Muscle layer of duodenum (tissue), 2 donors: ENCODE measurements at regions not wholly inside any gene's neighbourhood (a gene's known extent, or its start where the extent isn't known, plus 50 kb on each side); places are given as distances from the start of the nearest gene placed in this dataset.
A peak's percentile ranks its signal among the peaks of the same experiment; 100 is the strongest.

Experiments
- H3K27ac ChIP-seq: one replicate; pipeline ENCODE4 v1.7.0; 2013; ENCODE audit warnings: mild to moderate bottlenecking, low read length
- H3K27me3 ChIP-seq: one replicate; pipeline ENCODE4 v1.7.0; 2013; ENCODE audit warnings: low read depth, mild to moderate bottlenecking, control low read depth, low read length
- H3K36me3 ChIP-seq, 2 donors: one replicate each; pipeline ENCODE4 v1.7.0; 2013; ENCODE audit warnings: low read length in 2 of 2, control low read depth in 1 of 2, mild to moderate bottlenecking in 1 of 2; ENCODE audit not compliant: insufficient read depth in 2 of 2, control insufficient read depth in 1 of 2
- H3K4me1 ChIP-seq, 2 donors: one replicate each; pipeline ENCODE4 v1.7.0; 2013; ENCODE audit warnings: low read length in 2 of 2, mild to moderate bottlenecking in 2 of 2, control low read depth in 1 of 2, moderate library complexity in 1 of 2; ENCODE audit not compliant: insufficient read depth in 2 of 2, control insufficient read depth in 1 of 2
- H3K4me3 ChIP-seq, 2 donors: one replicate each; pipeline ENCODE4 v1.7.0; 2013; ENCODE audit warnings: low read length in 2 of 2, low read depth in 1 of 2, mild to moderate bottlenecking in 1 of 2
- H3K9me3 ChIP-seq, 2 donors: one replicate each; pipeline ENCODE4 v1.7.0; 2013; ENCODE audit warnings: low read length in 2 of 2, control low read depth in 1 of 2, mild to moderate bottlenecking in 1 of 2; ENCODE audit not compliant: control insufficient read depth in 1 of 2
- donor health status: healthy.

DNA sequence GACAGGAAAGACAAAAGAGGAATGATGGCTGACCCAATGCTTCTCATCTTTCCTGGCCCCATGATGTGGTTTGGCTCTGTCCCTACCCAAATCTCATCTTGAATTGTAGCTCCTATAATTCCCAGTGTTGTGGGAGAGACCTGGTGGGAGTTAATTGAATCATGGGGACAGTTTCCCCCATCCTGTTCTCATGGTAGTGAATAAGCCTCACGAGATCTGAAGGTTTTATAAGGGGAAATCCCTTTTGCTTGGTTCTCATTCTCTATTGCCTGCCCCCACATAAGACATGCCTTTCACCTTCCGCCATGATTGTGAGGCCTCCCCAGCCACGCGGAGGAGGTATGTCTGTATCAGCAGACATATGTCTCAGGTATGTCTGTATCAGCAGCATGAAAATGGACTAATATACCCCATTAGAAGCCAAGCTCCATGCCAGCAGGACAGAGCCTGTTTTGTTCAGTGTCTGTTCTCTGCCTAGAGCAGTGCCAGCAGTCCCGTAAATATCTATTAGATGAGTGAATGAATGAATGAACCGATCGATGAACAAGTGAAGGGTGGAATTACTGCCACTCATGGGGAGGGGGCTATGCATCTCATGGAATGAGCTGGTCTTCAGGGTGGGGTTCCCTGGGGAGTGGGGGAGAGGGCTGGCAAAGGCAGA lies 304.4 kb downstream of the SOX9 start:
- H3K27ac ChIP-seq: no peak overlapping the region
- no peak overlapping the region for H3K4me3 ChIP-seq
- H3K4me1 ChIP-seq: peaks cover 0 to 5% of the 10 kb centered on the region in 2 donors
- H3K27me3 ChIP-seq: no peaks in the 10 kb centered on the region
- H3K9me3 ChIP-seq: no peaks in the 10 kb centered on the region
- H3K36me3 ChIP-seq: no peaks in the 10 kb centered on the region

DNA sequence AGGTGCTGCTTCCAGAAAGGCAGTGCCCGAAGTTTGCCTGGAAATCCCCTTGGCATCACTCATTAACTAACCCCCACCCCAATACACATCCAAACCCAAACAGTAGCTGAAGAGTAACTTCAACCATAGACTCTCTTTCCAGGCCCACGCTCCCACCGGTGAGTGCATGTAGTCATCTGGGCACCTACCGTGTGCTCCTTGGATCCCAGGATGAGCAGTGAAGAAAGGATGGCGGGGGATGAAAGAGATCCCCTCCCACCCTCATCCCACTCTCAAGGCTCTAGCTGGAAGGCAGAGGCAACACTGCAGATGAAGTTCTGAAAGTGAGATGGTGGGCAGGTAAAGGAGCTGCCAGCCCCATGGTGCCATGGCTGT lies 305.0 kb downstream of the SOX9 start:
- Histone ChIP-seq H3K9me3 (no peaks in the 10 kb centered on the region), H3K27me3 (no peaks in the 10 kb centered on the region), H3K36me3 (no peaks in the 10 kb centered on the region), H3K4me3 (no peak overlapping the region), H3K27ac (no peak overlapping the region), H3K4me1 (peaks cover 0 to 5% of the 10 kb centered on the region in 2 donors)

DNA sequence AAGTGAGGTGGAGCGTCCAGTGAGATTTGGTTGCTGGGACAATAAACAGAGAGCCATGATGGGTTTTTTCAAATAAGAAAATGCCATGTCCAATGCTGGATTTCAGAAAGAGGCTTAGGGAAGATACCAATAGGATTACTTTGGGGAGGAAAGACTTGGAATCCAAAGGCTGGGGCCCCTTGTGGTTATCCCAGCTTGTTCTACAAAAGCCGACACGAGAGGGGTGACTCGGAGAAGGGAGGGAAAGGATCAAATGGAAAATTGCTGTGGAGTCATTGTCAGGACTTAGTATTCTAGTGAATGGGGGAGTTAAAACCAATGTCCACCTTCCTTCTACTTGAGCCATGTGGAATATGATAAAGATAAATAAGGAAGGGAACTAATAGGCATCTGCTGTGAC lies 305.5 kb downstream of the SOX9 start:
- Histone ChIP-seq H3K4me3 (no peak overlapping the region), H3K36me3 (no peaks in the 10 kb centered on the region), H3K27ac (no peak overlapping the region), H3K27me3 (no peaks in the 10 kb centered on the region), H3K9me3 (no peaks in the 10 kb centered on the region), H3K4me1 (peaks cover 0 to 5% of the 10 kb centered on the region in 2 donors)

DNA sequence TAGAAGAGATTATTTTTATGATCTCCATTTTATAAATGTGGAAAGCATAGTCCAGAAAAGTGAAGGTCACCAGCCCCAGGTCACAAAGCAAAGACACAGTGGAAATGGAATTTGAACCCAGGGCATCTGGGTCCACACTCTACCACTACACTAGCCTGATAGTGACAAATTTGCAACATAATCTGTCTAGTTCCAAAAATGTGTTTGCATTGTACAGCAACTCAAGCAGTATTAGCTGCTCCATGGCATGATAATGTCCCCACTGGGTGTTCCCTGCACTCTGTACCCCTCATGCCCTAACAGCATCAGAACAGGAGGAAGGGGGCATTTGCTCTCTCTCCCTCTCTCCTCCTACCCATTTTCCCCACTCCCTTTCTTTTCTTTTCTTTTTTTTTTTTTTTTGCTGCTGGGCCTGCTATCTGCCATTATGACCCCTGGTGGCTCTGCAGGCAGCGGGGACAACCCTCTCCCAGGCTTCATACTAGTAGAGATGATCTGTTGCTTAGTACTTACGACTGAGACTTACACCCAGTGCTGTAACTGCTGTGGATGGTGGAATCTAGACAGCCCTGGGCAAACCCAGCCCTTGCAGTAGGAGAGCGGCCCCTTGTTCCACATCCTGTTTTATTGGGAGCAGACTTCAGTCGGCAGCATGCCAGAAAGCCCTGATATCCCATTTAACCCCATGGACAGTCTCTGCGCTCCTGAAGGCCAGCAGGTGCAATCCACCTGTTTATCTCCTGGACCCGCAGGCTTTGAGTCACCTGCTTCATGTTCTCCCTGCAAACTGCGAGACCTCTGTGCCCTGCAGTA lies 306.3 kb downstream of the SOX9 start:
- H3K4me3 ChIP-seq: no peak overlapping the region
- no peaks in the 10 kb centered on the region for H3K36me3 ChIP-seq
- H3K4me1 ChIP-seq: no peaks in the 10 kb centered on the region
- no peaks in the 10 kb centered on the region for H3K27me3 ChIP-seq
- H3K9me3 ChIP-seq: no peaks in the 10 kb centered on the region
- no peak overlapping the region for H3K27ac ChIP-seq

DNA sequence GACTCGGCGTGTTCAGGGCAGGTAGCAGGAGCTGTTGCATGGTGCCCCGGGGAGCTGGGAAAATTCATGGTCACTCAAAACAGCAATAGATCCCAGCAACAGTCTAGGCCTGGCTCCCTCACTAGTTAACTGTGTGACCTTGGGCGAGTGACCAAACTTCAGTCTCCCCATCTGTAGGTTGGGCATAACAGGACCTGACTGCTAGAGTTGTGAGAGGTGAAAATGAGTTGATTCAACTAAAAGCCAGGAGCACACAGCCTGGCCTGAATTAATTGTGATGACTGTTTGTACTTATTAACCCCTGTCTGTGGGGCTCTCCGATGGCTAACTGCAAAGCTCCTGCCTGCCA lies 306.9 kb downstream of the SOX9 start:
- Histone ChIP-seq H3K27ac (no peak overlapping the region), H3K27me3 (no peaks in the 10 kb centered on the region), H3K4me3 (no peak overlapping the region), H3K9me3 (no peaks in the 10 kb centered on the region), H3K36me3 (no peaks in the 10 kb centered on the region), H3K4me1 (no peaks in the 10 kb centered on the region)

DNA sequence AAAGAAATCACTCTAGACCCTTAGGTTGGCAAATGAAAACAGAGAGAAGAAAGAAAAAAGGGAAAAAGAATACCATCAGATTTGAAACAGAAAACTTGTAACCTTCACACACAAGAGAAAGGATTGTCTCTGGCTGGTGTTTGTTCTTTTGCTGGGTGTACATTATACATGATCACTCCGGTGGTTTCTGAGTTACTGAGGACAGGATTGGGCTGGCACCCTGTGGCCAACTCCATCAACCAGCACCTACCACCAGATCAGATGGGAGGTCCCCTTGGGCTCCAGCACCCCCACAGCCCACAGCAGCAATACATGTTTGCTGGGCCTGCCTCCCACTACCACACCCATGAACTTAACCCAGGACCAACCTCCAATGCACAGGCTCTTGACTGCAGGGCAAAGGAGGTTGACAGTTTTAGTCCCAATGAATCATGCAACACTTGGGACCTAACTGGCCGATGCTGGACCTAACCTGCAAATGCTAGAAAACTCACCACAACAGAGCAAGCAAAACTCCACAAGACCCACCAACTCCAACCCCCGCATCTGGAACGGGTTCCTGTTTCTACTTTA lies 308.3 kb downstream of the SOX9 start:
- Histone ChIP-seq H3K36me3 (no peaks in the 10 kb centered on the region), H3K9me3 (no peaks in the 10 kb centered on the region), H3K27ac (peak overlapping the region; percentile 31), H3K4me1 (no peaks in the 10 kb centered on the region), H3K4me3 (no peak overlapping the region), H3K27me3 (no peaks in the 10 kb centered on the region)

DNA sequence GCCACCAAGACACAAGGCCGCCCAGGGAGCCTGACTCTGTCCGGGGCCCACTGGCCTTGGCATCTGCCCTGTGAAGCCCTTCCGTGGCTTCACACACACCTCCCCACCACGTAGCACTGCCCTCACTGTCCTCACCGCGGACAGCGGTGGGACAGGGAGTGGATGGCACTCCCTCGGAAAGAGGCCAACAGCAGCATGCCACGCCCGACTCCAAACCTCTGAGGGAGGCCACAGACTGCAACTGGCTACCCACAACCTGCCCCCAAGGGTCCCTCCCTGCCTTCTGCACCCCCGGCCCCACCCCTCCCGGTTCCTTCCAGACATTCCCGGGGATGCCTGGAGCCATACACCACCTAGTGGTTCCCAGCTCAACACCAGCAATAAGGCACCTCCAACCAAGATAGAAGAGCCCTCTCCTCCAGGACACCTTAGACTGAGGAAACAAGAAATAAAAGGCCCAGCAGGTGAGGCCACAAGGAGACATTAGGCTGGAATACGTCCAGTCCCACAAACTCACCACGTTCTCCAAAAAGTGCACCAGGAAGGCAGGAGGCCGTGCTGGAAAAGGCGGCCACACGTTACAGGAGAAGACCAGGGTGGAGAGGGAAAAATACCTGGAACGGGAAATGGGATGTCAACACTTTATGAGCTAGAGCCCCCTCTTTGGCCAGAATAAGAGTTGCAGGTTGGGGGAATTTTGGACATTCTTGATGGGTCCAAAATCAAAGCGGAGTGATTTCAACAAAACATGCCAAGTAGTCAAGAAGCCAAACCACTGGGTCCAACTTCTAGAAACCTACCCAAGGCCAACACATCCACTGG lies 310.0 kb downstream of the SOX9 start:
- no peaks in the 10 kb centered on the region for H3K4me1 ChIP-seq
- H3K27ac ChIP-seq: no peak overlapping the region
- no peak overlapping the region for H3K4me3 ChIP-seq
- no peaks in the 10 kb centered on the region for H3K9me3 ChIP-seq
- H3K27me3 ChIP-seq: no peaks in the 10 kb centered on the region
- no peaks in the 10 kb centered on the region for H3K36me3 ChIP-seq

DNA sequence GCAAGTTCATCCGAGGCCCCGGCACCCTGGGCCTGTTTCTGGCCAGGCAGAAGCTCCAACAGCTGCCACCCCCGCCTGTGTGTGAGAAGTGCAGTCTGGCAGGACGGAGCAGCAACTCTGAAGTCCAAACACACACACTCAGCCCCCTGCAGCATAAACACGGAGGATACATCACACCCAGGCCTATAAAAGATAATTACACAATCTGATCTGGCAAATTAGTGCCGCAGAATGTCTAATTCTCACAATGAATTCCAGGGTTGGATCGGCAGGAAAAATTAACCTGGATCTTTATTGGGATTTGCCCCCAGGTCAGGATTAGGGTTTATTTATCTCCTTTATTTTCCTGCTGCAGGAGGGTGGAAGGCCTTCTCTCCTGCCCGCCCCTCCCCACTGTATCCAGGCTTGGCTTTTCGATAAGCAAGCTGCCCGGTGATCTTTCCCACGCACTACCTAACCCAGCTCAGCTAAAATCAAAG lies 311.4 kb downstream of the SOX9 start:
- Histone ChIP-seq H3K36me3 (no peaks in the 10 kb centered on the region), H3K9me3 (no peaks in the 10 kb centered on the region), H3K27ac (no peak overlapping the region), H3K27me3 (no peaks in the 10 kb centered on the region), H3K4me3 (no peak overlapping the region), H3K4me1 (no peaks in the 10 kb centered on the region)

DNA sequence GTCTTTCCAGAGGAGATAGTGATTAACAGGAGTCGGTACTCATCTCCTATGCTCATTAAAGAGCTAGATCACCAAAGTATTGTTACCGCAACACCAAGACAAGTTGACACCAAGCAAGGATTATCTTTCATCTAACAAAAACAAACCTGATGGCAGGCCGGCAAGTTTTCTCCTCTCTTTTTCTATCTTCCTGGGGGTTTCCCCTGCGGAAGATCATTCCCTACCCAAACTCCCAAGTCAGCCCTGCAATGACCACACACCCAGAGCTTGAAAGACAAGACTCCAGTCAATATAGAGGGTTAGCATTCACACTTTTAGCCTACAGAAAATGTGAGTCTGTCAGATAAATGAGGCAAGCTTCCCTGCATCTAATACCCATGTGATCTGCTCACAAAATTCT lies 312.1 kb downstream of the SOX9 start:
- no peaks in the 10 kb centered on the region for H3K9me3 ChIP-seq
- no peak overlapping the region for H3K4me3 ChIP-seq
- H3K4me1 ChIP-seq: no peaks in the 10 kb centered on the region
- no peak overlapping the region for H3K27ac ChIP-seq
- H3K36me3 ChIP-seq: no peaks in the 10 kb centered on the region
- H3K27me3 ChIP-seq: no peaks in the 10 kb centered on the region

DNA sequence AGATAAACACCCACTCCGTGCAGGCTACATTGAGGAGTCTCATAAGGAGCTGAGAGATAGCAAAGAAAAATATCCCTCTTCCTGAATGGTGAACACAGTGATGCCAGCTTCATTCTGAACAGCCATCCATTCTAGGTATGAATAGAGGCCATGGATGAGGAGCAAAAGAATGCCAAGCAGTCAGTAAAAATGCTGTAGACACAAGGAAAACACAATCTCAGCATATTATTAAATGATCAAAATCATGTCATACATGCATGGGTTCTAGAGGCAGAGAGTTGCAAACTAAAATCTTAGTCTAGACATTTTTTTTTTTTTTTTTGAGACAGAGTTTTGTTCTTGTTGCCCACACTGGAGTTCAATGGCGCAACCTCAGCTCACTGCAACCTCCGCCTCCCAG lies 313.0 kb downstream of the SOX9 start:
- Histone ChIP-seq H3K27ac (no peak overlapping the region), H3K4me1 (no peaks in the 10 kb centered on the region), H3K36me3 (no peaks in the 10 kb centered on the region), H3K27me3 (no peaks in the 10 kb centered on the region), H3K4me3 (no peak overlapping the region), H3K9me3 (no peaks in the 10 kb centered on the region)

DNA sequence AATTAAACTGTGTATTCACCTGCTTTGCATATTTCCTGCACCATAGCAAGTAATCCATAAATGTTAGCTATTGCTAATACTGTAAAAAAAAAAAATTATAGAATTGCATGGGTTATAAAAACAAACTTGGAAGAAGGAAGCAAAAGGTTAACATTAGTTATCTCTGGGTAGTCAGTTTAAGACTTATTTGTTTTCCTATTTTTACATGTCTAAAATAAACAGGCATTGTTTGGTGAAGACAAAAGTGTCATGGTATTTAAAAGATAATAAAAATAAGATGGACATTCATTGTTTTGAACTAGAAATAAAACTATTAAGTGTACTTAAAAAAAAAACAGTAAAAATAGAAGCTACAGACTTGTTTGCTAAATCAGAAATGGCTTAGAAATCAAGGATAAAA lies 313.8 kb downstream of the SOX9 start:
- Histone ChIP-seq H3K9me3 (no peaks in the 10 kb centered on the region), H3K4me1 (no peaks in the 10 kb centered on the region), H3K27ac (no peak overlapping the region), H3K27me3 (no peaks in the 10 kb centered on the region), H3K36me3 (no peaks in the 10 kb centered on the region), H3K4me3 (no peak overlapping the region)
